ENCODE measurements at regions not wholly inside any gene's neighbourhood (a gene's known extent, or its start where the extent isn't known, plus 50 kb on each side); places are given as distances from the start of the nearest gene placed in this dataset.

DNA sequence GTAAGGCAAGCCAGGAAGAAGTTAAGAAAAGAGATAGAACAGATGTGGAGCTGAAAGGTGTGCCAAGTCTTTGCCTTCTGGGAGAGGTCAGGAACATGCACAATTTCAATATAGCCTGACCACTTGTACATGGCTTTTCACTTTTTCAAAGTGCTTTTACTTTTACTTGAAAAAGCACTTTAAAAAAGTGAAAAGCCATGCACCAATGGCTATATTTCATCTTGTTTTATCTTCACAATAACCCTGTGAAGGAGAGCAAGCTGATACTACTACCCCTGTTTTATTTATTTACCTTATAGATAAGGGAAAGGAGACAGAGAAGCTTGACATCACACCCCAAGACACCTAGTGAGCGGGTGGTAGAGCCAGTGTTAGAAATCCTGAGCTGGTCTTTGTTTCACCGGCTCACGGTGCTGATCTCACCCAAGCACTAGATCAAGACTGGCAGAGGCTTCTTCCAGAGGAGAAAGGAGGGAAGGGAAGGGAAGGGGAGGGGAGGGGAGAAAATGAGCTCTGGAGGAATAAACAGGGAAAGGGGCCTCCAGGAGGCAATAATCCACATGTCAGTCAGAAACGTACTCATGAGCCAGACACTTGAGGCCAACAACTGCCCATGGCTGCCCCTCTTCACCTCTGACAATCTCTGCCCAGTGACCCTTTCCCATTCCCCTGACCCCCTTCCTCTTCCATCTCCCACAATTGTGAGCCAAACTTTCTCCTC lies 455.4 kb downstream of the FOXO1 start:
- no peak for TF ChIP-seq EED (IDR thresholded peaks at IDR 0.05; ENCODE audit: low read depth)
- TF ChIP-seq POLR2A (IDR thresholded peaks at IDR 0.05; ENCODE audit: low read depth, low read length) = no peak
- TF ChIP-seq, protein P1, sequence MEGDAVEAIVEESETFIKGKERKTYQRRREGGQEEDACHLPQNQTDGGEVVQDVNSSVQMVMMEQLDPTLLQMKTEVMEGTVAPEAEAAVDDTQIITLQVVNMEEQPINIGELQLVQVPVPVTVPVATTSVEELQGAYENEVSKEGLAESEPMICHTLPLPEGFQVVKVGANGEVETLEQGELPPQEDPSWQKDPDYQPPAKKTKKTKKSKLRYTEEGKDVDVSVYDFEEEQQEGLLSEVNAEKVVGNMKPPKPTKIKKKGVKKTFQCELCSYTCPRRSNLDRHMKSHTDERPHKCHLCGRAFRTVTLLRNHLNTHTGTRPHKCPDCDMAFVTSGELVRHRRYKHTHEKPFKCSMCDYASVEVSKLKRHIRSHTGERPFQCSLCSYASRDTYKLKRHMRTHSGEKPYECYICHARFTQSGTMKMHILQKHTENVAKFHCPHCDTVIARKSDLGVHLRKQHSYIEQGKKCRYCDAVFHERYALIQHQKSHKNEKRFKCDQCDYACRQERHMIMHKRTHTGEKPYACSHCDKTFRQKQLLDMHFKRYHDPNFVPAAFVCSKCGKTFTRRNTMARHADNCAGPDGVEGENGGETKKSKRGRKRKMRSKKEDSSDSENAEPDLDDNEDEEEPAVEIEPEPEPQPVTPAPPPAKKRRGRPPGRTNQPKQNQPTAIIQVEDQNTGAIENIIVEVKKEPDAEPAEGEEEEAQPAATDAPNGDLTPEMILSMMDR (IDR thresholded peaks at IDR 0.05 in 2 of 3, conservative IDR thresholded peaks at IDR 0.05 in 1 of 3; ENCODE audit: control insufficient read depth in 2 of 3, extremely low read depth in 1 of 3, insufficient read depth in 1 of 3, low read depth in 3 of 3, low read length in 3 of 3) = no peak
- TF ChIP-seq, protein P2, sequence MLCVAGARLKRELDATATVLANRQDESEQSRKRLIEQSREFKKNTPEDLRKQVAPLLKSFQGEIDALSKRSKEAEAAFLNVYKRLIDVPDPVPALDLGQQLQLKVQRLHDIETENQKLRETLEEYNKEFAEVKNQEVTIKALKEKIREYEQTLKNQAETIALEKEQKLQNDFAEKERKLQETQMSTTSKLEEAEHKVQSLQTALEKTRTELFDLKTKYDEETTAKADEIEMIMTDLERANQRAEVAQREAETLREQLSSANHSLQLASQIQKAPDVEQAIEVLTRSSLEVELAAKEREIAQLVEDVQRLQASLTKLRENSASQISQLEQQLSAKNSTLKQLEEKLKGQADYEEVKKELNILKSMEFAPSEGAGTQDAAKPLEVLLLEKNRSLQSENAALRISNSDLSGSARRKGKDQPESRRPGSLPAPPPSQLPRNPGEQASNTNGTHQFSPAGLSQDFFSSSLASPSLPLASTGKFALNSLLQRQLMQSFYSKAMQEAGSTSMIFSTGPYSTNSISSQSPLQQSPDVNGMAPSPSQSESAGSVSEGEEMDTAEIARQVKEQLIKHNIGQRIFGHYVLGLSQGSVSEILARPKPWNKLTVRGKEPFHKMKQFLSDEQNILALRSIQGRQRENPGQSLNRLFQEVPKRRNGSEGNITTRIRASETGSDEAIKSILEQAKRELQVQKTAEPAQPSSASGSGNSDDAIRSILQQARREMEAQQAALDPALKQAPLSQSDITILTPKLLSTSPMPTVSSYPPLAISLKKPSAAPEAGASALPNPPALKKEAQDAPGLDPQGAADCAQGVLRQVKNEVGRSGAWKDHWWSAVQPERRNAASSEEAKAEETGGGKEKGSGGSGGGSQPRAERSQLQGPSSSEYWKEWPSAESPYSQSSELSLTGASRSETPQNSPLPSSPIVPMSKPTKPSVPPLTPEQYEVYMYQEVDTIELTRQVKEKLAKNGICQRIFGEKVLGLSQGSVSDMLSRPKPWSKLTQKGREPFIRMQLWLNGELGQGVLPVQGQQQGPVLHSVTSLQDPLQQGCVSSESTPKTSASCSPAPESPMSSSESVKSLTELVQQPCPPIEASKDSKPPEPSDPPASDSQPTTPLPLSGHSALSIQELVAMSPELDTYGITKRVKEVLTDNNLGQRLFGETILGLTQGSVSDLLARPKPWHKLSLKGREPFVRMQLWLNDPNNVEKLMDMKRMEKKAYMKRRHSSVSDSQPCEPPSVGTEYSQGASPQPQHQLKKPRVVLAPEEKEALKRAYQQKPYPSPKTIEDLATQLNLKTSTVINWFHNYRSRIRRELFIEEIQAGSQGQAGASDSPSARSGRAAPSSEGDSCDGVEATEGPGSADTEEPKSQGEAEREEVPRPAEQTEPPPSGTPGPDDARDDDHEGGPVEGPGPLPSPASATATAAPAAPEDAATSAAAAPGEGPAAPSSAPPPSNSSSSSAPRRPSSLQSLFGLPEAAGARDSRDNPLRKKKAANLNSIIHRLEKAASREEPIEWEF (IDR thresholded peaks at IDR 0.05; ENCODE audit: insufficient replicate concordance, low read depth, low read length) = no peak
- TF ChIP-seq, protein P3, sequence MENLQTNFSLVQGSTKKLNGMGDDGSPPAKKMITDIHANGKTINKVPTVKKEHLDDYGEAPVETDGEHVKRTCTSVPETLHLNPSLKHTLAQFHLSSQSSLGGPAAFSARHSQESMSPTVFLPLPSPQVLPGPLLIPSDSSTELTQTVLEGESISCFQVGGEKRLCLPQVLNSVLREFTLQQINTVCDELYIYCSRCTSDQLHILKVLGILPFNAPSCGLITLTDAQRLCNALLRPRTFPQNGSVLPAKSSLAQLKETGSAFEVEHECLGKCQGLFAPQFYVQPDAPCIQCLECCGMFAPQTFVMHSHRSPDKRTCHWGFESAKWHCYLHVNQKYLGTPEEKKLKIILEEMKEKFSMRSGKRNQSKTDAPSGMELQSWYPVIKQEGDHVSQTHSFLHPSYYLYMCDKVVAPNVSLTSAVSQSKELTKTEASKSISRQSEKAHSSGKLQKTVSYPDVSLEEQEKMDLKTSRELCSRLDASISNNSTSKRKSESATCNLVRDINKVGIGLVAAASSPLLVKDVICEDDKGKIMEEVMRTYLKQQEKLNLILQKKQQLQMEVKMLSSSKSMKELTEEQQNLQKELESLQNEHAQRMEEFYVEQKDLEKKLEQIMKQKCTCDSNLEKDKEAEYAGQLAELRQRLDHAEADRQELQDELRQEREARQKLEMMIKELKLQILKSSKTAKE (IDR thresholded peaks at IDR 0.05; ENCODE audit: low read depth, poor library complexity, severe bottlenecking) = no peak
- no peak for TF ChIP-seq ZNF274 (IDR thresholded peaks at IDR 0.05; ENCODE audit: insufficient read depth, insufficient read length)
- no peak for TF ChIP-seq JUND (IDR thresholded peaks at IDR 0.05; ENCODE audit: low read depth, low read length)
- TF ChIP-seq ZSCAN29 (IDR thresholded peaks at IDR 0.05) = no peak
- TF ChIP-seq SMC3 (IDR thresholded peaks at IDR 0.05; ENCODE audit: borderline replicate concordance, low read length) = no peak
